Peyer's patch (tissue), 4 donors: ENCODE measurements at regions not wholly inside any gene's neighbourhood (a gene's known extent, or its start where the extent isn't known, plus 50 kb on each side); places are given as distances from the start of the nearest gene placed in this dataset.

Experiments
- POLR2A ChIP-seq, 2 donors: fragments of 450-650 bp; IDR thresholded peaks; one replicate each; pipeline ENCODE4 v1.5.1; 2017; ENCODE audit warnings: antibody characterized with exemption in 2 of 2, mild to moderate bottlenecking in 2 of 2, moderate library complexity in 2 of 2
- TF ChIP-seq, protein P1 (sequence below), 6 experiments: fragments of 450-650 bp in 4 of 6; fragments of 200-600 bp in 2 of 6; sonication (generic) in 1 of 6; IDR thresholded peaks; one replicate each; pipeline ENCODE4 v1.5.1; 2017 to 2019; ENCODE audit warnings: antibody characterized with exemption in 6 of 6, mild to moderate bottlenecking in 3 of 6, moderate library complexity in 1 of 6

DNA sequence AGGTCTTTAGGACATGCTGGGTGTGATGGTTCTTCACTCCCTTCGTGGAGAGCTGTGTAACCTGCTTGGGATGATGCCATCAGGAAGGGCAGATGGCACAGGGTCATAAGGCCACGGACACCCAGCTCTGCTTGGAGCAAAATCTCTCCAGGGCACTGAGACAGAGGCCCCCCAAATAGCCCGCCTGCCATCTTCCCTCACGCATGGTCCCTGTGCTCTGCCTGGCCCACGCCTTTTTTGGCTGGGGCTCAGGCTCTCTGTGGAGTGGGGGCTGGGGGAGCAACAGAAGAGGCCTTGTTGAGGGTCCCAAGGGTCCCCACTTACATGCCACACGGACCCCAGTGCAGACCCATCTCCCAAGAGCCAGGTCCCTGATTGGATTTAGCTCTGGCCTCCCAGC lies 93.3 kb upstream of the RET start:
- TF ChIP-seq, protein P1, sequence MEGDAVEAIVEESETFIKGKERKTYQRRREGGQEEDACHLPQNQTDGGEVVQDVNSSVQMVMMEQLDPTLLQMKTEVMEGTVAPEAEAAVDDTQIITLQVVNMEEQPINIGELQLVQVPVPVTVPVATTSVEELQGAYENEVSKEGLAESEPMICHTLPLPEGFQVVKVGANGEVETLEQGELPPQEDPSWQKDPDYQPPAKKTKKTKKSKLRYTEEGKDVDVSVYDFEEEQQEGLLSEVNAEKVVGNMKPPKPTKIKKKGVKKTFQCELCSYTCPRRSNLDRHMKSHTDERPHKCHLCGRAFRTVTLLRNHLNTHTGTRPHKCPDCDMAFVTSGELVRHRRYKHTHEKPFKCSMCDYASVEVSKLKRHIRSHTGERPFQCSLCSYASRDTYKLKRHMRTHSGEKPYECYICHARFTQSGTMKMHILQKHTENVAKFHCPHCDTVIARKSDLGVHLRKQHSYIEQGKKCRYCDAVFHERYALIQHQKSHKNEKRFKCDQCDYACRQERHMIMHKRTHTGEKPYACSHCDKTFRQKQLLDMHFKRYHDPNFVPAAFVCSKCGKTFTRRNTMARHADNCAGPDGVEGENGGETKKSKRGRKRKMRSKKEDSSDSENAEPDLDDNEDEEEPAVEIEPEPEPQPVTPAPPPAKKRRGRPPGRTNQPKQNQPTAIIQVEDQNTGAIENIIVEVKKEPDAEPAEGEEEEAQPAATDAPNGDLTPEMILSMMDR (IDR thresholded peaks at IDR 0.05), result no peak
- no peak for TF ChIP-seq POLR2A (IDR thresholded peaks at IDR 0.05)
